HepG2 (cell line): ENCODE measurements at regions not wholly inside any gene's neighbourhood (a gene's known extent, or its start where the extent isn't known, plus 50 kb on each side); places are given as distances from the start of the nearest gene placed in this dataset.
A peak's percentile ranks its signal among the peaks of the same experiment; 100 is the strongest.

ENCODE experiments used
- ASH2L ChIP-seq: fragments of 300-600, 200-600 bp; sonication (generic); IDR thresholded peaks from 2 replicates; pipeline ENCODE4 v1.7.0; 2017; ENCODE audit warnings: low read depth, mild to moderate bottlenecking, moderate library complexity, mixed read lengths, low read length; ENCODE audit not compliant: insufficient read length
- CENPT ChIP-seq: sonication (generic); formaldehyde crosslinking; IDR thresholded peaks from 2 replicates; pipeline ENCODE4 v1.8.0; 2022; ENCODE audit warnings: low read depth, mild to moderate bottlenecking, moderate library complexity, missing genetic modification reagents
- ESRRA ChIP-seq: sonication (generic); formaldehyde crosslinking; IDR thresholded peaks from 2 replicates; pipeline ENCODE4 v1.5.1; 2020; ENCODE audit warnings: mild to moderate bottlenecking, low read depth, missing genetic modification reagents
- FOSL2 ChIP-seq: sonication (generic); formaldehyde crosslinking; IDR thresholded peaks from 2 replicates; pipeline ENCODE4 v1.4.0; 2020; ENCODE audit warnings: missing genetic modification reagents
- FOXA1 ChIP-seq, 2 experiments: fragments of 450-650 bp in 1 of 2; sonication (generic) in 1 of 2; formaldehyde crosslinking in 1 of 2; IDR thresholded peaks; 2 replicates each; pipeline versions ENCODE4 v1.4.0 to v1.6.1; 2016 to 2020; ENCODE audit warnings: missing genetic modification reagents in 1 of 2
- FOXK1 ChIP-seq: sonication (generic); formaldehyde crosslinking; IDR thresholded peaks from 2 replicates; pipeline ENCODE4 v1.4.0; 2020; ENCODE audit warnings: low read depth, missing genetic modification reagents, borderline replicate concordance
- KAT2B ChIP-seq: fragments of 150-350 bp; IDR thresholded peaks from 2 replicates; pipeline ENCODE4 v1.6.1; 2014; ENCODE audit warnings: low read depth, low read length, borderline replicate concordance
- MAX ChIP-seq: IDR thresholded peaks from 2 replicates; pipeline ENCODE4 v1.6.1; 2012; ENCODE audit warnings: inconsistent platforms
- MYNN ChIP-seq: sonication (generic); formaldehyde crosslinking; IDR thresholded peaks from 2 replicates; pipeline ENCODE4 v1.4.0; 2020; ENCODE audit warnings: mild to moderate bottlenecking, low read depth, missing genetic modification reagents
- RCOR2 ChIP-seq: IDR thresholded peaks from 2 replicates; pipeline ENCODE4 v1.6.1; 2016; ENCODE audit warnings: missing biosample characterization, missing genetic modification reagents
- RFXANK ChIP-seq: IDR thresholded peaks from 2 replicates; pipeline ENCODE4 v1.6.1; 2016
- SAFB2 ChIP-seq: sonication (generic); formaldehyde crosslinking; IDR thresholded peaks from 2 replicates; pipeline ENCODE4 v1.5.1; 2020; ENCODE audit warnings: missing genetic modification reagents, low read depth, mild to moderate bottlenecking, borderline replicate concordance
- SOX6 ChIP-seq, 2 experiments: fragments of 450-650 bp in 1 of 2; sonication (generic) in 1 of 2; formaldehyde crosslinking in 1 of 2; IDR thresholded peaks; 2 replicates each; pipeline versions ENCODE4 v1.4.0 to v1.6.1; 2017 to 2020; ENCODE audit warnings: antibody characterized with exemption in 1 of 2, mild to moderate bottlenecking in 1 of 2, missing genetic modification reagents in 1 of 2
- SRSF4 ChIP-seq: fragments of 200-400 bp; formaldehyde crosslinking; IDR thresholded peaks from one replicate; pipeline ENCODE4 v1.6.1; 2018; ENCODE audit warnings: mild to moderate bottlenecking, low read depth, low read length, moderate library complexity; ENCODE audit not compliant: poor library complexity, severe bottlenecking
- YEATS2 ChIP-seq: sonication (generic); formaldehyde crosslinking; IDR thresholded peaks from 2 replicates; pipeline ENCODE4 v1.4.0; 2020; ENCODE audit warnings: missing genetic modification reagents, borderline replicate concordance
- ZFYVE20 ChIP-seq: sonication (generic); formaldehyde crosslinking; IDR thresholded peaks from 2 replicates; pipeline ENCODE4 v1.8.0; 2023; ENCODE audit warnings: low read depth, mild to moderate bottlenecking, moderate library complexity, missing genetic modification reagents, borderline replicate concordance
- ZNF253 ChIP-seq: sonication (generic); formaldehyde crosslinking; IDR thresholded peaks from 2 replicates; pipeline ENCODE4 v1.8.0; 2022; ENCODE audit warnings: mild to moderate bottlenecking, missing genetic modification reagents, borderline replicate concordance
- TF ChIP-seq, protein P1 (sequence below): sonication (generic); formaldehyde crosslinking; IDR thresholded peaks from 2 replicates; pipeline ENCODE4 v1.4.0; 2020; ENCODE audit warnings: missing genetic modification reagents
- TF ChIP-seq, protein P2 (sequence below): sonication (generic); formaldehyde crosslinking; IDR thresholded peaks from 2 replicates; pipeline ENCODE4 v1.4.0; 2020; ENCODE audit warnings: missing genetic modification reagents, borderline replicate concordance
- TF ChIP-seq, protein P3 (sequence below): sonication (generic); formaldehyde crosslinking; IDR thresholded peaks from 2 replicates; pipeline ENCODE4 v1.5.0; 2020; ENCODE audit warnings: missing genetic modification reagents
- TF ChIP-seq, protein P4 (sequence below): sonication (generic); formaldehyde crosslinking; IDR thresholded peaks from 2 replicates; pipeline ENCODE4 v1.4.0; 2020; ENCODE audit warnings: missing genetic modification reagents

GRCh38 chr13:67283637-67284036 is 53.5 kb upstream of the PCDH9 start (continued):
- TF ChIP-seq, protein P1, sequence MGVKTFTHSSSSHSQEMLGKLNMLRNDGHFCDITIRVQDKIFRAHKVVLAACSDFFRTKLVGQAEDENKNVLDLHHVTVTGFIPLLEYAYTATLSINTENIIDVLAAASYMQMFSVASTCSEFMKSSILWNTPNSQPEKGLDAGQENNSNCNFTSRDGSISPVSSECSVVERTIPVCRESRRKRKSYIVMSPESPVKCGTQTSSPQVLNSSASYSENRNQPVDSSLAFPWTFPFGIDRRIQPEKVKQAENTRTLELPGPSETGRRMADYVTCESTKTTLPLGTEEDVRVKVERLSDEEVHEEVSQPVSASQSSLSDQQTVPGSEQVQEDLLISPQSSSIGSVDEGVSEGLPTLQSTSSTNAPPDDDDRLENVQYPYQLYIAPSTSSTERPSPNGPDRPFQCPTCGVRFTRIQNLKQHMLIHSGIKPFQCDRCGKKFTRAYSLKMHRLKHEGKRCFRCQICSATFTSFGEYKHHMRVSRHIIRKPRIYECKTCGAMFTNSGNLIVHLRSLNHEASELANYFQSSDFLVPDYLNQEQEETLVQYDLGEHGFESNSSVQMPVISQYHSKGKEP: no peak
- no peak for TF ChIP-seq CENPT (CRISPR knock-in tag)
- no peak for TF ChIP-seq FOXK1
- peak; percentile 92 for TF ChIP-seq FOSL2 (CRISPR knock-in tag)
- no peak for TF ChIP-seq ESRRA
- TF ChIP-seq RCOR2 (CRISPR knock-in tag): peak; percentile 15; the same call in 1 of the 2 replicates
- no peak for TF ChIP-seq ZNF253
- no peak for TF ChIP-seq YEATS2 (CRISPR knock-in tag)
- no peak for TF ChIP-seq SAFB2 (CRISPR knock-in tag)
- TF ChIP-seq SOX6 (IDR thresholded peaks at IDR 0.05): no peak
- peak; percentile 64; the same call in 1 of the 2 replicates for TF ChIP-seq SOX6 (CRISPR knock-in tag; IDR thresholded peaks at IDR 0.05)
- TF ChIP-seq, protein P2, sequence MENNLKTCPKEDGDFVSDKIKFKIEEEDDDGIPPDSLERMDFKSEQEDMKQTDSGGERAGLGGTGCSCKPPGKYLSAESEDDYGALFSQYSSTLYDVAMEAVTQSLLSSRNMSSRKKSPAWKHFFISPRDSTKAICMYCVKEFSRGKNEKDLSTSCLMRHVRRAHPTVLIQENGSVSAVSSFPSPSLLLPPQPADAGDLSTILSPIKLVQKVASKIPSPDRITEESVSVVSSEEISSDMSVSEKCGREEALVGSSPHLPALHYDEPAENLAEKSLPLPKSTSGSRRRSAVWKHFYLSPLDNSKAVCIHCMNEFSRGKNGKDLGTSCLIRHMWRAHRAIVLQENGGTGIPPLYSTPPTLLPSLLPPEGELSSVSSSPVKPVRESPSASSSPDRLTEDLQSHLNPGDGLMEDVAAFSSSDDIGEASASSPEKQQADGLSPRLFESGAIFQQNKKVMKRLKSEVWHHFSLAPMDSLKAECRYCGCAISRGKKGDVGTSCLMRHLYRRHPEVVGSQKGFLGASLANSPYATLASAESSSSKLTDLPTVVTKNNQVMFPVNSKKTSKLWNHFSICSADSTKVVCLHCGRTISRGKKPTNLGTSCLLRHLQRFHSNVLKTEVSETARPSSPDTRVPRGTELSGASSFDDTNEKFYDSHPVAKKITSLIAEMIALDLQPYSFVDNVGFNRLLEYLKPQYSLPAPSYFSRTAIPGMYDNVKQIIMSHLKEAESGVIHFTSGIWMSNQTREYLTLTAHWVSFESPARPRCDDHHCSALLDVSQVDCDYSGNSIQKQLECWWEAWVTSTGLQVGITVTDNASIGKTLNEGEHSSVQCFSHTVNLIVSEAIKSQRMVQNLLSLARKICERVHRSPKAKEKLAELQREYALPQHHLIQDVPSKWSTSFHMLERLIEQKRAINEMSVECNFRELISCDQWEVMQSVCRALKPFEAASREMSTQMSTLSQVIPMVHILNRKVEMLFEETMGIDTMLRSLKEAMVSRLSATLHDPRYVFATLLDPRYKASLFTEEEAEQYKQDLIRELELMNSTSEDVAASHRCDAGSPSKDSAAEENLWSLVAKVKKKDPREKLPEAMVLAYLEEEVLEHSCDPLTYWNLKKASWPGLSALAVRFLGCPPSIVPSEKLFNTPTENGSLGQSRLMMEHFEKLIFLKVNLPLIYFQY (CRISPR knock-in tag): no peak
- no peak for TF ChIP-seq MYNN (CRISPR knock-in tag)
- no peak for TF ChIP-seq RFXANK (CRISPR knock-in tag)
- no peak for TF ChIP-seq MAX
- TF ChIP-seq, protein P3, sequence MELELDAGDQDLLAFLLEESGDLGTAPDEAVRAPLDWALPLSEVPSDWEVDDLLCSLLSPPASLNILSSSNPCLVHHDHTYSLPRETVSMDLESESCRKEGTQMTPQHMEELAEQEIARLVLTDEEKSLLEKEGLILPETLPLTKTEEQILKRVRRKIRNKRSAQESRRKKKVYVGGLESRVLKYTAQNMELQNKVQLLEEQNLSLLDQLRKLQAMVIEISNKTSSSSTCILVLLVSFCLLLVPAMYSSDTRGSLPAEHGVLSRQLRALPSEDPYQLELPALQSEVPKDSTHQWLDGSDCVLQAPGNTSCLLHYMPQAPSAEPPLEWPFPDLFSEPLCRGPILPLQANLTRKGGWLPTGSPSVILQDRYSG: no peak
- TF ChIP-seq KAT2B: no peak
- TF ChIP-seq FOXA1 (IDR thresholded peaks at IDR 0.05): no peak
- TF ChIP-seq FOXA1 (CRISPR knock-in tag; IDR thresholded peaks at IDR 0.05): peak; percentile 43; the same call in 1 of the 2 replicates
- TF ChIP-seq SRSF4: no peak
- no peak for TF ChIP-seq ZFYVE20 (CRISPR knock-in tag)
- TF ChIP-seq, protein P4, sequence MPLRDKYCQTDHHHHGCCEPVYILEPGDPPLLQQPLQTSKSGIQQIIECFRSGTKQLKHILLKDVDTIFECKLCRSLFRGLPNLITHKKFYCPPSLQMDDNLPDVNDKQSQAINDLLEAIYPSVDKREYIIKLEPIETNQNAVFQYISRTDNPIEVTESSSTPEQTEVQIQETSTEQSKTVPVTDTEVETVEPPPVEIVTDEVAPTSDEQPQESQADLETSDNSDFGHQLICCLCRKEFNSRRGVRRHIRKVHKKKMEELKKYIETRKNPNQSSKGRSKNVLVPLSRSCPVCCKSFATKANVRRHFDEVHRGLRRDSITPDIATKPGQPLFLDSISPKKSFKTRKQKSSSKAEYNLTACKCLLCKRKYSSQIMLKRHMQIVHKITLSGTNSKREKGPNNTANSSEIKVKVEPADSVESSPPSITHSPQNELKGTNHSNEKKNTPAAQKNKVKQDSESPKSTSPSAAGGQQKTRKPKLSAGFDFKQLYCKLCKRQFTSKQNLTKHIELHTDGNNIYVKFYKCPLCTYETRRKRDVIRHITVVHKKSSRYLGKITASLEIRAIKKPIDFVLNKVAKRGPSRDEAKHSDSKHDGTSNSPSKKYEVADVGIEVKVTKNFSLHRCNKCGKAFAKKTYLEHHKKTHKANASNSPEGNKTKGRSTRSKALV (CRISPR knock-in tag): no peak
- peak; percentile 29 for TF ChIP-seq ASH2L
